DMS53 treated with DMSO at 0.1 percent for 48 hours (cell line): ENCODE measurements at regions not wholly inside any gene's neighbourhood (a gene's known extent, or its start where the extent isn't known, plus 50 kb on each side); places are given as distances from the start of the nearest gene placed in this dataset.

Source experiments
- DNase-seq: peaks from one replicate; lab custom pipeline; 2025; ENCODE audit not compliant: unreplicated experiment; lab: John Stamatoyannopoulos, UW

DNA sequence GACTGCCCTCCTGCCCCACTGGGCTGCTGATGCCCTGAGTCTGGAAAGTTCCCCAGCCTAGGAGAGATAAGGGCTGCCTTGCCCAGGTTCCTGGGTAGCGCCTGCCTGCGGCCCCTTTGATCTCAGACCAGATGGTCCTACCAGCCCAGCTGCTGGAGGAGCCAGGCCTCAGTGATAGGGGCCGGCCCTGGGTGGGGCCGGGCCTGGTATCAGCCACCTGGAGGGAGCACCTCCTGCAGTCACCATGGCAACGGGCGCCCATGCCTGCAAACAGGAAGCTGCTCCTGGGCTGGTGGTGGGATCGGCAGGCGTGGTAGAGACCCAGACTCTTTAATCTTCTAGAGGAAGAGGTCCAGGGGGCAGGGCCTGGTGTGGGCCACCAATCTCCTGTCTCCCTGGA lies 119.7 kb upstream of the WNT4 start:
- peak; percentile 85 for DNase-seq

- DNase-seq: no peak
Observed at GRCh38 chr1:22263359-22263758, 120.5 kb upstream of the WNT4 start.

DNA sequence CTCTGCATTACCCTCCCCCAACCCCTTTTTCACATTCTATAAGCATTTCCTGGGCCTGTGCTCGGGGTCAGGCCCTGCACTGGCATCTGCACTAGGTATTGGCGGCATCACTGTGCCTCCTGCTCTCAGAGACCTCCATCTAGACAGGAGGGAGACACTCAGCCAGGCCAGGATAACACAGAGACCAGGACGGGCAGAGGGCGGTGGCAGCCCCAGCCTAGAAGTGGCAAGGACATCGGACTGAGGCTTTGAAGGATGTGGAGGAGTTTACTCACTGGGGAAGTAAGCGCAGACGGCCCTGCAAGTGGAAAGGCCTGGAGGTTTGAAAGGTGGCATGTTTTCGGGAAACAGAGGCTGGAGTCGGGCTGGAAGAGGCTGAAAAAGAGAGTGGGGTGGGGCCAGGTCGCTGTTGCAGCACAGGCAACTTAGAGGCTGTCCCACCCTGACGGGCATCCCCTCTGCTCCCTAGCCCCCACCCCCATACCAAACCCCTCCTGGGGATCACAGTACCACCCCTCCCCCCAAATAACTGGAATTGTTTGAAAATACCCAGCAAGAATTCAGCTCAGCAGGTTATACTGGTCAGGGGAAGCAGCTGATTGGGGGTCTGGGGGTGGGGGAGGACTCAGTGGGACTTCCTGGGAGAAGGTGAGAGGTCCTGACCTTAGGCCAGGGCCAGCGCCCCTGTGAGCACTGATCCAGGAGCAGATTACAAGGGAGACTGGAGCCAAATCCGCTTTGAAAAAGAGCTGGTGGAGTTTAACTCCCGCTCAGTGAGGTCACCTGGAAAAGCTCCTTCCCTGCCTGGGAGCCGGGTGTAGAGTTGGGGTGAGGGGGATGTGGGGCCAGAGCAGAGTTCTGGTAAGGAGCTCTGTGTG lies 121.8 kb upstream of the WNT4 start:
- no peak for DNase-seq

- no peak for DNase-seq
Observed at GRCh38 chr1:22266141-22266540, 123.2 kb upstream of the WNT4 start.

DNA sequence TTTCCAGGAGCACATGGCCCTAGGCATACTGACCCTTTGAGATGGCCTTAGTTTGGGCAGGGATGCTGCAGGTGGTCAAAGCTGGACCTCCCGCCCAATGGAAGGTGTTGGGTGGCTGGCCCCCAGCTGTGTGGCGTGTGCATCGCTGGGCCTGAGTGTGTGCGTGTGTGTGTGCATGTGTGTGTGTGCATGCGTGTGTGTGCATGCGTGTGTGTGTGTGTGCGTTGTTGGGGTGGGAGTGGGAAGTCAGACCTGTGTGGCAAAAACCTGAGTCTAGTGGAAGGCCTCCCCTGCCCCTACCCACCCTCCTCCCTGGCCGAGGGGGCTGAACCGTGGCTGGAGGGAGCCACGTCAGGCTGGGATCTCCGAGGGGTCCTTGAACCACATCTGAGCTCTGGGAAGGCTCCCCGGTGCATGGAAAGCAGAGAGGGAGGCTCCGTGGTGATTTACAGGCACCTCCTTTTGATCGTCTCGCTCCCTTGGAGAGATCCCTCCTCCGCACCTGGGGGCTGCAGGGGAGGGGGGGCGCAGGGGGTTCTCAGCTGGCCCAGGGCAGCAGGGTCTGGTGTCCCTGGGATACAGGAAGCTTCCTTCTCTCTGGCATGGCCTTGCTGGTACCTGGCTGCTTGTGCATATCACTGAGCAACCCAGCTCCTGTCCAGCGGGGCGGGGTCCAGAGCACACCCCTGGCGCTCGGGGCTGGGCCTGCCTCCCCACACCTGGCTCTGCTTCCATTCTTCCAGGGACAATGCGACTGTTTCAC lies 124.7 kb upstream of the WNT4 start:
- no peak for DNase-seq

DNA sequence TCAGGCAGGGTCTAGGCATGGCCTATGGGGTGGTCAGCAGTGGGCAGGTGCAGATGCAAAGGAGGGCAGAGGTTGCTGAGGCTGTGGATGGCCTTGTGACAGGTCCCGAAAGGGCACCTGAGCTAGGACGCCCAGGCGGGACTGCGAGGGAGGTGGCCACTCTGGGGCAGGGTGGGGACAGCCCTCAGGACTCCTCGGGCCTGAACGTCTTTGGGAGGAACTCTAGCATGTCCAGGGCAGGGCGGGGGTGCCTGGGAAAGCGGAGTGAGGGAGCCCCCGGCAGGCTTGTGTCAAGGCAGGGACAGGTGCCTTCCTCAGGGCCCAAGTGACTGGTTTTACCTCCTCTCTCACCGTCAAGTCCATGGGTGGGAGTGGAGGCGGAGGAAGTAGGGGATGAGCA lies 125.4 kb upstream of the WNT4 start:
- no peak for DNase-seq

DNA sequence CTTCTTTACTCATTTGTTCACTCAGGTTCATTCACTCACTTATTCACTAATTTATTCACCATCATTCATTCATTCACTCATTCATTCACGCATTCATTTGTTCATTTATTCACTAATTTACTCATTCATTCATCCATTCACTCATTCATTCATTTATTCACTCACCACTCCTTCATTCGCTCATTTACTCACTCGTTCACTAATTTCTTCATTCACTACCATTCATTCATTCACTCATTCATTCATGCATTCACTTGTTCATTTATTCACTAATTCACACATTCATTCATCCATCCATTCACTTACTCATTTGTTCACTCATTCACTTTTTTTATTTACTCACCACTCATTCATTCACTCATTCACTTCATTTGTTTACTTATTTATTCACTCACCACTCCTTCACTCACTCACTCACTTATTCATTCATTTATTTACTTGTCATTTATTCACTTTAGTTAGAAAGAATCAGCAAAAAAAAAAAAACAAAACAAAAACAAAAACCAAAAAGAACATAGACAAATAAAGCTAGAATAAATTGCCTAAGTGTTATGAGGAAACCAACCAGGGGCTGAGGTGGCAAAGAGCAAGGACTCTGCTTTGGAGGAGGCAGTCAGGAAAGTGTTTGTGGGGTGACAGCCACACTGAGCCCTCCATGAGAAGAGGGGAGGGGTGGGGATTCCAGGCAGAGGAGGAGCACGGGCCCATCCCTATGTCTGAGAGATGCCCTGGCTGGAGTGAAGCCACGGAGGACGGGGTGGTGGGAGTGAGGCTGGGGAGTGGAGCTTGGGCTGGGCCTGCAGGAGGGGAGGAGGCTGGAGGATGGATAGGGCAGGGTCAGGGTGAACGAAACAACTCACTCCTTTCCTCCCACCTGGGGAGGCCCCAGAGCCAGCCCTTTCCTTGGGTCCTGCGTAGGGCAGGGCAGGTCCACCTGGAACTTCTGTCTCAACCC lies 129.2 kb upstream of the WNT4 start:
- DNase-seq: no peak

GRCh38 chr1:22273686-22274681 lies 131.1 kb upstream of the WNT4 start:
- no peak for DNase-seq

- DNase-seq: no peak
Observed at GRCh38 chr1:22275167-22275566, 132.3 kb upstream of the WNT4 start.

- DNase-seq: peak; percentile 64
Observed at GRCh38 chr1:22275626-22276395, 132.9 kb upstream of the WNT4 start.

DNA sequence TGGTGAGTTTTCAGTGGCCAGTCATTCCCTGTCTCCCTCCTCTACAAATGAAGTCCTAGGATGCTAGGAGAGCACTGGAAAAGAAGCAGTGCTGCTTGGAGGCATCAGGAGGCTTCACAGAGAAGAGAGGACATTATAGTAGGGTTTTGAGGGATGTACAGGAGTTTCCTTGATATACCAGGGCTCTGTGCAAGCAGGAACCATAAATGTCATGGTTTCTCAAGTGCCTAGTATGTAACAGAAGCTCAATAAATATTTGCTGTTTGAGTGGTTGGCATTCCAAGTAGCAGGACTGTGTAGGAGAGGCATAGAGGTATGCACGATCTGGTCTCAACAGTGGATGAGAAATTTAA lies 133.5 kb upstream of the WNT4 start:
- DNase-seq: no peak

GRCh38 chr1:22277662-22278061 lies 134.8 kb upstream of the WNT4 start:
- no peak for DNase-seq

DNA sequence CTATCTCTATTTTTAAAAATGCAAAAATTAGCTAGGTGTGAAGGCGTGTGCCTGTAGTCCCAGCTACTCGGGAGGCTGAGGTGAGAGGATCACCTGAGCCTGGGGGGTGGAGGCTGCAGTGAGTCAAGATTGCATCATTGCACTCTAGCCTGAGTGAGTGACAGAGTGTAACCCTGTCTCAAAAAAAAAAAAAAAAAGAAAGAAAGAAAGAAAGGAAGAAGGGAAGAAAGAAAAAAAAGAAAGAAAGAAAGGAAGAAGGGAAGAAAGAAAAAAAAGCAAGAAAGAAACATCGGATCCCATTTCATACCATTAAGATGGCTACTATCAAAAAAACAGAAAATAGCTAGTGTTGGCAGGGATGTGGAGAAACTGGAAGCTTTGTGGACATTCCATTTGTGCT lies 136.8 kb upstream of the WNT4 start:
- DNase-seq: no peak

- DNase-seq: no peak
Observed at GRCh38 chr1:22280526-22280925, 137.6 kb upstream of the WNT4 start.

GRCh38 chr1:22281521-22282363 lies 138.8 kb upstream of the WNT4 start:
- DNase-seq: no peak

DNA sequence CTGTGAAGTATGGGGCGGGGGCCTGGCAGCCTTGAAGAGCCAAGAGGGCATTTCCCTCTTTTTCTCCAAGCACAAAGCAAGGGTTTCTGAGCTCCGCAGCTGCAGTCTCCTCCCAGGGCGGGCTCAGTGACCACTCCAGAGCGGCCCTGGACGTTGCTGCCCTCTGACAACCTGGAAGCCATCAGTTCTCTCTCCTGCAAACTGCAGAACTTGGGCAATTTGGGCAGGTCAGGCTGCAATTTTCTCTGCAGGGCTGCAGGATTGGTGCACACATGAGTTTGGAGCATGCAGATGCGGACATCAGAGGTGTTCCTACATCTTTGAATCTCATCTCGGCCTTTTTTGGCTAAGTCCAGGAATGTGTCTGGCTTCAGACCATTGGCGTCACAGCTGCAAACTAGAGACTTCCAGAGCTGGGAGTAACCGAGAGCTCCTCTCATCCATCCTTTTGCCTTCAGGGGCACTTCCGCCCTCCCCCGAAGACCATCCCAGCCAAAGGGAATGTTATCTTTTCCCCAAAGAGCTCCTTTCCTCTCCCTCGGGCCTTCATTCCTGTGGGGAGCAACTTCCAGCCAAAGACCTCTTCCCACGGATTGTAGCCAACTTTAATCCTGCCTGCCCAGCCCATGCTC lies 139.6 kb upstream of the WNT4 start:
- DNase-seq: no peak

- no peak for DNase-seq
Observed at GRCh38 chr1:22283596-22283995, 140.7 kb upstream of the WNT4 start.

DNA sequence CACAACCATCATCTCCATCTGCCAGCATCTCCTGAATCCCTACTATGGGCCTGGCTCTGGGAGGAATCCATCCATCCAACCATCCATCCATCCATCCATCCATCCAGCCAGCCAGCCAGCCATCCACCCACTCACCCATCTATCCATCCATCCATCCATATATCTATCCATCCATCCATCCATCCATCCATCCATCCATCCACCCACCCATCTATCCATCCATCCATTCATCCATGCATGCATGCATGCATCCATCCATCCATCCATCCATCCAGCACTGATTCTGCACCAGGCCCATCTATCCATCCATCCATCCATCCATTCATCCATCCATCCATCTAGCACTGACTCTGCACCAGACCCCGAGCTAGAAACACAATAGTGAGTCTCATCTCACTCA lies 141.3 kb upstream of the WNT4 start:
- no peak for DNase-seq
